MCF 10A (cell line): ENCODE measurements at regions not wholly inside any gene's neighbourhood (a gene's known extent, or its start where the extent isn't known, plus 50 kb on each side); places are given as distances from the start of the nearest gene placed in this dataset.
"Not testable (repeated sequence)": the region's sequence is repeated elsewhere in the genome, so short reads cannot be mapped to it uniquely, and the experiment has no call there.

Experiments
- BruUV-seq: library from RNA; stranded (reverse); fragments of 400-500 nt; replicated peaks from 2 replicates; lab custom pipeline; 2021; lab: Mats Ljungman, UMichigan
- CTCF ChIA-PET: fragments of 300-600 bp; sonication (Branson Sonifier 250); formaldehyde crosslinking; extraction: SDS; loops from one replicate; lab custom pipeline; 2021; ENCODE audit warnings: antibody characterized with exemption, inconsistent platforms; lab: Yijun Ruan, JAX
- POLR2A ChIA-PET: fragments of 300-600, 350-650 bp; sonication (Branson Sonifier 250); formaldehyde crosslinking; extraction: SDS; loops from one replicate; lab custom pipeline; 2020; ENCODE audit warnings: antibody characterized with exemption, inconsistent platforms; lab: Yijun Ruan, JAX
- DNase-seq: peaks from one replicate; pipeline ENCODE4 v3.0.0-alpha.2; 2018; ENCODE audit not compliant: unreplicated experiment
- H3K27ac Mint-ChIP-seq: one replicate; pipeline ENCODE4 v1.8.0; 2022; ENCODE audit warnings: mild to moderate bottlenecking, low read depth, mixed read lengths; ENCODE audit not compliant: unreplicated experiment
- H3K27me3 Mint-ChIP-seq: one replicate; pipeline ENCODE4 v1.8.0; 2022; ENCODE audit warnings: mixed read lengths; ENCODE audit not compliant: insufficient read depth, unreplicated experiment
- H3K36me3 Mint-ChIP-seq: one replicate; pipeline ENCODE4 v1.8.0; 2022; ENCODE audit warnings: mild to moderate bottlenecking, moderate library complexity, mixed read lengths; ENCODE audit not compliant: insufficient read depth, unreplicated experiment
- H3K4me1 Mint-ChIP-seq: one replicate; pipeline ENCODE4 v1.8.0; 2022; ENCODE audit warnings: mixed read lengths; ENCODE audit not compliant: insufficient read depth, unreplicated experiment
- H3K4me3 Mint-ChIP-seq: one replicate; pipeline ENCODE4 v1.8.0; 2022; ENCODE audit warnings: mild to moderate bottlenecking, moderate library complexity, mixed read lengths; ENCODE audit not compliant: unreplicated experiment
- H3K9me3 Mint-ChIP-seq: one replicate; pipeline ENCODE4 v1.8.0; 2022; ENCODE audit warnings: mixed read lengths; ENCODE audit not compliant: unreplicated experiment
- CTCF ChIP-seq: fragments of 200-600 bp; IDR thresholded peaks from one replicate; pipeline ENCODE4 v1.8.0; 2022; ENCODE audit warnings: antibody characterized with exemption, mild to moderate bottlenecking; ENCODE audit not compliant: unreplicated experiment
- intact Hi-C: fragments of 100-400 bp; cut with micrococcal nuclease; formaldehyde crosslinking; loops from 2 replicates; pipeline ENCODE4 v1.14.1; 2022

- no peak overlapping the region for H3K4me3 Mint-ChIP-seq
- POLR2A ChIA-PET = no interaction called here
- peaks cover 11% of the 10 kb centered on the region for H3K4me1 Mint-ChIP-seq
- CTCF ChIA-PET = no interaction called here
- TF ChIP-seq CTCF = no peak
- no peaks in the 10 kb centered on the region for H3K36me3 Mint-ChIP-seq
- BruUV-seq = no TSS peak
- intact Hi-C loops = no loop called here
- no peak overlapping the region for H3K27ac Mint-ChIP-seq
- DNase-seq = no peak
- peaks cover 6% of the 10 kb centered on the region for H3K9me3 Mint-ChIP-seq
- no peaks in the 10 kb centered on the region for H3K27me3 Mint-ChIP-seq
These were observed 121.4 kb downstream of the LEPR start for GRCh38 chr1:65541865-65542264.

- peaks cover 11% of the 10 kb centered on the region for H3K4me1 Mint-ChIP-seq
- POLR2A ChIA-PET, BruUV-seq, H3K27me3 Mint-ChIP-seq, H3K4me3 Mint-ChIP-seq, CTCF ChIA-PET, H3K27ac Mint-ChIP-seq, intact Hi-C loops, H3K36me3 Mint-ChIP-seq, DNase-seq, H3K9me3 Mint-ChIP-seq: not testable (repeated sequence)
These were observed 122.1 kb downstream of the LEPR start for GRCh38 chr1:65542592-65542991.

GRCh38 chr1:65550306-65551010, 130.0 kb downstream of the LEPR start:
- H3K27me3 Mint-ChIP-seq, POLR2A ChIA-PET, H3K27ac Mint-ChIP-seq, BruUV-seq, H3K4me3 Mint-ChIP-seq, intact Hi-C loops, H3K36me3 Mint-ChIP-seq, DNase-seq, H3K4me1 Mint-ChIP-seq, CTCF ChIA-PET: not testable (repeated sequence)
- H3K9me3 Mint-ChIP-seq = peaks cover 24% of the 10 kb centered on the region

- H3K27me3 Mint-ChIP-seq, POLR2A ChIA-PET, H3K27ac Mint-ChIP-seq, DNase-seq, H3K4me3 Mint-ChIP-seq, intact Hi-C loops, BruUV-seq, H3K36me3 Mint-ChIP-seq, H3K4me1 Mint-ChIP-seq: not testable (repeated sequence)
- CTCF ChIA-PET = interaction anchor here (0.6 kb wide), 1 partner anchor 147 kb away, joined by 3 read pairs; no protein-coding TSS in a partner anchor
- H3K9me3 Mint-ChIP-seq = peaks cover 24% of the 10 kb centered on the region
These were observed 132.0 kb downstream of the LEPR start for GRCh38 chr1:65552484-65552883.

GRCh38 chr1:65554086-65554764, 133.8 kb downstream of the LEPR start:
- CTCF ChIA-PET, H3K36me3 Mint-ChIP-seq, POLR2A ChIA-PET, BruUV-seq, H3K4me1 Mint-ChIP-seq, H3K27ac Mint-ChIP-seq, DNase-seq, H3K27me3 Mint-ChIP-seq, intact Hi-C loops, H3K4me3 Mint-ChIP-seq: not testable (repeated sequence)
- peaks cover 24% of the 10 kb centered on the region for H3K9me3 Mint-ChIP-seq

- TF ChIP-seq CTCF = no peak
- DNase-seq = no peak
- Mint-ChIP-seq H3K27me3 (no peaks in the 10 kb centered on the region), H3K9me3 (peaks cover 24% of the 10 kb centered on the region), H3K4me1 (no peaks in the 10 kb centered on the region), H3K36me3 (no peaks in the 10 kb centered on the region), H3K27ac (no peak overlapping the region), H3K4me3 (no peak overlapping the region)
- BruUV-seq = no TSS peak
- POLR2A ChIA-PET = no interaction called here
- CTCF ChIA-PET = interaction anchor here (0.7 kb wide), 1 partner anchor 40 kb away, joined by 3 read pairs; no protein-coding TSS in a partner anchor
- intact Hi-C loops = no loop called here
These were observed 134.4 kb downstream of the LEPR start for GRCh38 chr1:65554829-65555228.
